PC-3 (cell line): ENCODE measurements at regions not wholly inside any gene's neighbourhood (a gene's known extent, or its start where the extent isn't known, plus 50 kb on each side); places are given as distances from the start of the nearest gene placed in this dataset.

Experiments used
- ATAC-seq: fragments of 200-7000 bp; cut with Tn5 transposase; 2 replicates; pipeline ENCODE4 v1.9.1; 2020; ENCODE audit warnings: mild to moderate bottlenecking, moderate library complexity
- BruUV-seq: library from RNA; stranded (reverse); fragments of 400-500 nt; replicated peaks from 2 replicates; lab custom pipeline; 2021; lab: Mats Ljungman, UMichigan
- CTCF ChIA-PET: fragments of 300-600 bp; sonication (Branson Sonifier 250); formaldehyde crosslinking; loops from one replicate; lab custom pipeline; 2022; ENCODE audit warnings: antibody characterized with exemption; lab: Charles Lee
- POLR2A ChIA-PET: fragments of 300-600 bp; sonication (Branson Sonifier 250); formaldehyde crosslinking; loops from one replicate; lab custom pipeline; 2022; ENCODE audit warnings: antibody characterized with exemption; ENCODE audit not compliant: unreplicated experiment; lab: Charles Lee
- DNase-seq: peaks from one replicate; pipeline ENCODE4 v3.0.0-alpha.2; 2015
- H2AFZ ChIP-seq: fragments of 300-600 bp; sonication (generic); 2 replicates; pipeline ENCODE4 v1.6.0; 2016; ENCODE audit warnings: antibody characterized with exemption, low read length
- H3F3A ChIP-seq: fragments of 300-600 bp; sonication (generic); one replicate; pipeline ENCODE4 v1.6.0; 2017; ENCODE audit warnings: antibody characterized with exemption, low read length, control low read depth, mild to moderate bottlenecking; ENCODE audit not compliant: unreplicated experiment
- H3K27ac ChIP-seq: fragments of 300-600 bp; sonication (generic); 2 replicates; pipeline ENCODE4 v1.5.1; 2016; ENCODE audit warnings: mild to moderate bottlenecking, low read length
- H3K27me3 ChIP-seq: fragments of 300-600 bp; sonication (generic); 2 replicates; pipeline ENCODE4 v1.6.1; 2016; ENCODE audit warnings: low read length, mixed read lengths
- H3K36me3 ChIP-seq: fragments of 300-600 bp; sonication (generic); 2 replicates; pipeline ENCODE4 v1.6.1; 2016; ENCODE audit warnings: low read depth, mixed run types, low read length, mixed read lengths
- H3K4me1 ChIP-seq: fragments of 300-600 bp; sonication (generic); 2 replicates; pipeline ENCODE4 v1.5.1; 2016; ENCODE audit warnings: low read length; ENCODE audit not compliant: insufficient read depth
- H3K4me2 ChIP-seq: fragments of 300-600 bp; sonication (generic); 2 replicates; pipeline ENCODE4 v1.6.0; 2016; ENCODE audit warnings: low read length
- H3K4me3 ChIP-seq: fragments of 300-600 bp; sonication (generic); 2 replicates; pipeline ENCODE4 v1.5.1; 2016; ENCODE audit warnings: mild to moderate bottlenecking, low read length, mixed read lengths
- H3K79me2 ChIP-seq: fragments of 300-600 bp; sonication (generic); 2 replicates; pipeline ENCODE4 v1.6.1; 2017; ENCODE audit warnings: low read length, mixed read lengths
- H3K9ac ChIP-seq: fragments of 300-600 bp; sonication (generic); 2 replicates; pipeline ENCODE4 v1.6.0; 2016; ENCODE audit warnings: mild to moderate bottlenecking, low read length
- H3K9me2 ChIP-seq: fragments of 300-600 bp; sonication (generic); replicated peaks from 2 replicates; pipeline ENCODE4 v1.6.1; 2016; ENCODE audit warnings: mixed run types, low read length, mixed read lengths
- H3K9me3 ChIP-seq: fragments of 300-600 bp; sonication (generic); 2 replicates; pipeline ENCODE4 v1.6.1; 2016; ENCODE audit warnings: low read length, mixed read lengths
- H4K20me1 ChIP-seq: fragments of 300-600 bp; sonication (generic); 2 replicates; pipeline ENCODE4 v1.6.1; 2016; ENCODE audit warnings: low read length, mixed read lengths
- EZH2 ChIP-seq: fragments of 300-600 bp; sonication (generic); IDR thresholded peaks from one replicate; pipeline ENCODE4 v1.6.1; 2017; ENCODE audit warnings: antibody characterized with exemption, mild to moderate bottlenecking, low read length; ENCODE audit not compliant: unreplicated experiment
- EZH2phosphoT487 ChIP-seq: fragments of 300-600 bp; sonication (generic); IDR thresholded peaks from 2 replicates; pipeline ENCODE4 v1.6.1; 2018; ENCODE audit warnings: mild to moderate bottlenecking, antibody characterized with exemption, low read length, borderline replicate concordance
- intact Hi-C: fragments of 100-400 bp; cut with micrococcal nuclease; formaldehyde crosslinking; loops from 2 replicates; pipeline ENCODE4 v1.9.0; 2023
- TF ChIP-seq, protein P1 (sequence below): fragments of 300-600 bp; sonication (generic); conservative IDR thresholded peaks from 2 replicates; pipeline ENCODE4 v1.5.1; 2017; ENCODE audit warnings: antibody characterized with exemption, low read depth, mild to moderate bottlenecking, low read length

DNA sequence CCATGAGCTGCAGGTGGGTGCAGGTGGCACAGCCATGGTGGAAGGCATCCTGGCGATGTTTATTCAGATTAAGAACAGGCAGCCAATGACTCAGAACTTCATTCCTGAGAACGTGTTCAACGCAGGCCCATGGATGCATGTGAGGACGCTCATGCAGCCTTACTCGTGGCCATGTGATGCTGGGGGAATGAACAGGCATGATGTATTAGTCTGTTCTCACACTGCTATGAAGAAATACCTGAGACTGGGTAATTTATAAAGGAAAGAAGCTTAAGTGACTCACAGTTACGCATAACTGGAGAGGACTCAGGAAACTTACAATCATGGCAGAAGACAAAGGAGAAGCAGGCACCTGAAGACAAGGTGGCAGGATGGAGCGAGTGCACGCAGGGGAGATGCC lies 146.6 kb downstream of the RNASET2 start:
- Histone ChIP-seq H3K27ac (no peak overlapping the region), H3K9me2 (no peaks in the 10 kb centered on the region), H3K9me3 (no peaks in the 10 kb centered on the region), H4K20me1 (no peaks in the 10 kb centered on the region), H3F3A (no peaks in the 10 kb centered on the region), H3K27me3 (no peaks in the 10 kb centered on the region), H3K4me2 (no peak overlapping the region), H3K4me1 (no peaks in the 10 kb centered on the region), H2AFZ (no peak overlapping the region), H3K79me2 (no peaks in the 10 kb centered on the region), H3K36me3 (no peaks in the 10 kb centered on the region), H3K9ac (no peak overlapping the region), H3K4me3 (no peak overlapping the region)
- CTCF ChIA-PET = no interaction called here
- no TSS peak for BruUV-seq
- no peak for DNase-seq
- intact Hi-C loops = no loop called here
- TF ChIP-seq EZH2phosphoT487 (no peak), EZH2 (no peak)
- TF ChIP-seq, protein P1, sequence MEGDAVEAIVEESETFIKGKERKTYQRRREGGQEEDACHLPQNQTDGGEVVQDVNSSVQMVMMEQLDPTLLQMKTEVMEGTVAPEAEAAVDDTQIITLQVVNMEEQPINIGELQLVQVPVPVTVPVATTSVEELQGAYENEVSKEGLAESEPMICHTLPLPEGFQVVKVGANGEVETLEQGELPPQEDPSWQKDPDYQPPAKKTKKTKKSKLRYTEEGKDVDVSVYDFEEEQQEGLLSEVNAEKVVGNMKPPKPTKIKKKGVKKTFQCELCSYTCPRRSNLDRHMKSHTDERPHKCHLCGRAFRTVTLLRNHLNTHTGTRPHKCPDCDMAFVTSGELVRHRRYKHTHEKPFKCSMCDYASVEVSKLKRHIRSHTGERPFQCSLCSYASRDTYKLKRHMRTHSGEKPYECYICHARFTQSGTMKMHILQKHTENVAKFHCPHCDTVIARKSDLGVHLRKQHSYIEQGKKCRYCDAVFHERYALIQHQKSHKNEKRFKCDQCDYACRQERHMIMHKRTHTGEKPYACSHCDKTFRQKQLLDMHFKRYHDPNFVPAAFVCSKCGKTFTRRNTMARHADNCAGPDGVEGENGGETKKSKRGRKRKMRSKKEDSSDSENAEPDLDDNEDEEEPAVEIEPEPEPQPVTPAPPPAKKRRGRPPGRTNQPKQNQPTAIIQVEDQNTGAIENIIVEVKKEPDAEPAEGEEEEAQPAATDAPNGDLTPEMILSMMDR = no peak
- no peak for ATAC-seq
- POLR2A ChIA-PET = no interaction called here

DNA sequence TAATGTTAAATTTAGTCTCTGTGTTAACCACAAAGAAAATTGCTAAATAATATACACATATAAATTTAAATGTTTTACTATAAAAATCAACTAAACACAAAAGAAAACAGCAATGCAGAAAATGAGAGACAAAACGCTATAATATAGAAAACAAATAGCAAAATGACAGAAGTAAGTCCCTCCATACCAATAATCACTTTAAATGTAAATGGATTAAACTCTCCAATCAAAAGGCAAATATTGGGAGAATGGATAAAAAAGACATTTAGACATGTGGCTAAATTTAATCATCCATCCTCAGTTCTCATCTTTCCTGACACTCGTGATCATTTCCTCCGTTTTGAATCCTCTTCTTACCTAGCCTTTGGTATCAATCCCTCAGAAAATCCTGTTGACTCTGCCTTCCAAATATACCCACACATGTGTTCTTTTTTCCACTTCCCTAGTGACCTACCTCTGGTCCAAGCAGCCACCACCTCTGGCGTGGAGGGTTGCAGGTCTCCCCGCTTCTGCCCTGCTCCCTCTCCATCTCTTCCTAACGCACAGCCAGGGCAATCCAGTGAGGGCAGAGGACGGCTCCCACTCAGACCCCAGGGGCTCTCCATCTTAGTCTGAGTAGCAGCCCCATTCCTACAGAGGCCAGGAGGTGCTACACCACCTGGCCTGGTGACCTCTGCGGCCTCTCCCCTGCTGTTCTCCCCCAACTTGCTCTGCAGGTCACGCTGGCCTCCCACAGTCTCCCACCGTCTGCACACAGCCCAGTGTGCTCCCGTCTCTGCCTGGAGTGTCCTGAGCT lies 149.2 kb downstream of the RNASET2 start:
- ATAC-seq (no peak), DNase-seq (no peak)
- H4K20me1 ChIP-seq = no peaks in the 10 kb centered on the region
- H2AFZ ChIP-seq = no peak overlapping the region
- CTCF ChIA-PET = no interaction called here
- no peaks in the 10 kb centered on the region for H3K4me1 ChIP-seq
- H3K9me3 ChIP-seq = no peaks in the 10 kb centered on the region
- POLR2A ChIA-PET = no interaction called here
- intact Hi-C loops = no loop called here
- BruUV-seq = no TSS peak
- no peaks in the 10 kb centered on the region for H3F3A ChIP-seq
- no peaks in the 10 kb centered on the region for H3K36me3 ChIP-seq
- no peaks in the 10 kb centered on the region for H3K79me2 ChIP-seq
- no peaks in the 10 kb centered on the region for H3K27me3 ChIP-seq
- H3K4me2 ChIP-seq = no peak overlapping the region
- no peak overlapping the region for H3K4me3 ChIP-seq
- TF ChIP-seq EZH2phosphoT487 (no peak), EZH2 (no peak)
- TF ChIP-seq, protein P1 = no peak
- H3K27ac ChIP-seq = no peak overlapping the region
- no peak overlapping the region for H3K9ac ChIP-seq
- no peaks in the 10 kb centered on the region for H3K9me2 ChIP-seq

DNA sequence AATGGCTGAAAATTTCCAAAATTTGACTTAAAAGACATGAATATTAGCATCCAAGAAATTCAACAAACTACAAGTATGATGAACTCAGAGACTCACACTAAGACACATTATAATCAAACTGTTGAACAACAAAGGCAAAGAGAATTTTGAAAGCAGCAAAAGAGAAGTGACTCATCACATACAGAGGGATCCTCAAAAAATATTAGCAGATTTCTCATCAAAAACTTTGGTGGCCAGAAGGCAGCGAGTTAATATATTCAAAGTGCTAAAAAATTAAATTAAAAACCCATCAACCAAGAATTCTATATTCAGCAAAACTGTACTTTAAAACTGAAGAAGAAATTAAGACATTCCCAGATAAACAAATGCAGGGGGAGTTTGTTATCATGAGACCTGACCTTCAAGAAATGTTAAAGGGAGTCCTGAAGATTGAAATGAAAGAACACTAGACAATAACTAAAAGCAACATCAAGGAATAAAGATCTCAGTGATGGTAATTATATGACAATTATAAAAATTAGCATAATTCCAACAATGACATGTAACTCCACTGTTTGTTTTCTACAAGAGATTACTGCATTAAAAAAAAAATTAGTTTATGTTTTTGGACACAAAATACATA lies 150.0 kb downstream of the RNASET2 start:
- no peak overlapping the region for H3K9ac ChIP-seq
- H3K4me2 ChIP-seq = no peak overlapping the region
- no peaks in the 10 kb centered on the region for H3F3A ChIP-seq
- no peak for ATAC-seq
- H3K79me2 ChIP-seq = no peaks in the 10 kb centered on the region
- H2AFZ ChIP-seq = no peak overlapping the region
- no peak for DNase-seq
- H3K9me3 ChIP-seq = no peaks in the 10 kb centered on the region
- TF ChIP-seq EZH2phosphoT487 (no peak), EZH2 (no peak)
- TF ChIP-seq, protein P1 = no peak
- H3K4me3 ChIP-seq = no peak overlapping the region
- no peaks in the 10 kb centered on the region for H3K36me3 ChIP-seq
- no peaks in the 10 kb centered on the region for H4K20me1 ChIP-seq
- H3K9me2 ChIP-seq = no peaks in the 10 kb centered on the region
- no peaks in the 10 kb centered on the region for H3K4me1 ChIP-seq
- no peaks in the 10 kb centered on the region for H3K27me3 ChIP-seq
- POLR2A ChIA-PET = no interaction called here
- no peak overlapping the region for H3K27ac ChIP-seq
- intact Hi-C loops = no loop called here
- no TSS peak for BruUV-seq
- CTCF ChIA-PET = no interaction called here
